Thyroid gland (tissue), 4 donors: ENCODE measurements at regions not wholly inside any gene's neighbourhood (a gene's known extent, or its start where the extent isn't known, plus 50 kb on each side); places are given as distances from the start of the nearest gene placed in this dataset.

Experiments
- POLR2A ChIP-seq, 2 donors: fragments of 450-650 bp; IDR thresholded peaks; one replicate each; pipeline ENCODE4 v1.6.1; 2017; ENCODE audit warnings: antibody characterized with exemption in 2 of 2, mild to moderate bottlenecking in 2 of 2, moderate library complexity in 1 of 2
- TF ChIP-seq, protein P1 (sequence below), 6 experiments: fragments of 200-600 bp in 3 of 6; fragments of 450-650 bp in 3 of 6; sonication (generic) in 3 of 6; IDR thresholded peaks; one replicate each; pipeline ENCODE4 v1.5.1; 2016 to 2019; ENCODE audit warnings: antibody characterized with exemption in 6 of 6, mild to moderate bottlenecking in 2 of 6, inconsistent platforms in 1 of 6, moderate library complexity in 1 of 6

DNA sequence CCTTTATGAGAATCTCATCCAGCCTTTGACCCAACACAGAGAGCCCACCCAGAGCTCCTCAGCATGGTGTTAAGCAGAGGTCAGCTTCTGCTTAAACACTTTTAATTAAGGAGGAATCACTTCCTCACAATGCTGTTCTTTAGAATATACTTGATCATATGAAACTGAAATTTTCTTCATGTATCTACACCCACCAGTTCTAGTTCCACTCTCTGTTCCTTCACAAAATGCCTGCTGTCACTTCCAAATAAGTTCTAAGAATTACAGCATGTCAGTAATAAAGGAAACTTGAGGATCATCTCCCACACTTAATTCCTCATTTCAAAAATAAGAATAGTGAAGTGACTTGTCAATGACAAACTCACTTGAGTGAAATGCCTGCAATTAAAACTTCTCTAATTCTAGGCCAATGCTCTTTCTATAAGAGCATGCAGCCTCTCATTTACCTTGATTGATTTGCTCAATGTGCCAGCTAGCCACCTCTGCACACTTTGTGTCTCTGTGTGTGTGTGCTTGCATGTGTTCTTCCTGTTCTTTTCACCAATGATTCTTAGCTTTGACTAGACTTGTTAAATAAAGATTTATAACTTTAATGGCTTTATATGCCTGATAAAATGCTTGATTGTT lies 356.3 kb downstream of the PLPP3 start:
- TF ChIP-seq, protein P1, sequence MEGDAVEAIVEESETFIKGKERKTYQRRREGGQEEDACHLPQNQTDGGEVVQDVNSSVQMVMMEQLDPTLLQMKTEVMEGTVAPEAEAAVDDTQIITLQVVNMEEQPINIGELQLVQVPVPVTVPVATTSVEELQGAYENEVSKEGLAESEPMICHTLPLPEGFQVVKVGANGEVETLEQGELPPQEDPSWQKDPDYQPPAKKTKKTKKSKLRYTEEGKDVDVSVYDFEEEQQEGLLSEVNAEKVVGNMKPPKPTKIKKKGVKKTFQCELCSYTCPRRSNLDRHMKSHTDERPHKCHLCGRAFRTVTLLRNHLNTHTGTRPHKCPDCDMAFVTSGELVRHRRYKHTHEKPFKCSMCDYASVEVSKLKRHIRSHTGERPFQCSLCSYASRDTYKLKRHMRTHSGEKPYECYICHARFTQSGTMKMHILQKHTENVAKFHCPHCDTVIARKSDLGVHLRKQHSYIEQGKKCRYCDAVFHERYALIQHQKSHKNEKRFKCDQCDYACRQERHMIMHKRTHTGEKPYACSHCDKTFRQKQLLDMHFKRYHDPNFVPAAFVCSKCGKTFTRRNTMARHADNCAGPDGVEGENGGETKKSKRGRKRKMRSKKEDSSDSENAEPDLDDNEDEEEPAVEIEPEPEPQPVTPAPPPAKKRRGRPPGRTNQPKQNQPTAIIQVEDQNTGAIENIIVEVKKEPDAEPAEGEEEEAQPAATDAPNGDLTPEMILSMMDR (IDR thresholded peaks at IDR 0.05): no peak
- TF ChIP-seq POLR2A (IDR thresholded peaks at IDR 0.05): no peak
